GM12872 (cell line): ENCODE measurements at regions not wholly inside any gene's neighbourhood (a gene's known extent, or its start where the extent isn't known, plus 50 kb on each side); places are given as distances from the start of the nearest gene placed in this dataset.

Experiments
- TF ChIP-seq, protein P1 (sequence below): IDR thresholded peaks from 3 replicates; pipeline ENCODE4 v1.5.1; 2011; ENCODE audit warnings: low read depth, mild to moderate bottlenecking, low read length, moderate library complexity; ENCODE audit not compliant: insufficient read depth

GRCh38 chr2:190742431-190742830, 93.5 kb downstream of the NAB1 start:
- TF ChIP-seq, protein P1, sequence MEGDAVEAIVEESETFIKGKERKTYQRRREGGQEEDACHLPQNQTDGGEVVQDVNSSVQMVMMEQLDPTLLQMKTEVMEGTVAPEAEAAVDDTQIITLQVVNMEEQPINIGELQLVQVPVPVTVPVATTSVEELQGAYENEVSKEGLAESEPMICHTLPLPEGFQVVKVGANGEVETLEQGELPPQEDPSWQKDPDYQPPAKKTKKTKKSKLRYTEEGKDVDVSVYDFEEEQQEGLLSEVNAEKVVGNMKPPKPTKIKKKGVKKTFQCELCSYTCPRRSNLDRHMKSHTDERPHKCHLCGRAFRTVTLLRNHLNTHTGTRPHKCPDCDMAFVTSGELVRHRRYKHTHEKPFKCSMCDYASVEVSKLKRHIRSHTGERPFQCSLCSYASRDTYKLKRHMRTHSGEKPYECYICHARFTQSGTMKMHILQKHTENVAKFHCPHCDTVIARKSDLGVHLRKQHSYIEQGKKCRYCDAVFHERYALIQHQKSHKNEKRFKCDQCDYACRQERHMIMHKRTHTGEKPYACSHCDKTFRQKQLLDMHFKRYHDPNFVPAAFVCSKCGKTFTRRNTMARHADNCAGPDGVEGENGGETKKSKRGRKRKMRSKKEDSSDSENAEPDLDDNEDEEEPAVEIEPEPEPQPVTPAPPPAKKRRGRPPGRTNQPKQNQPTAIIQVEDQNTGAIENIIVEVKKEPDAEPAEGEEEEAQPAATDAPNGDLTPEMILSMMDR: no peak

- TF ChIP-seq, protein P1: no peak
These were observed 95.2 kb downstream of the NAB1 start for GRCh38 chr2:190744041-190744440.

- TF ChIP-seq, protein P1: no peak
These were observed 98.3 kb downstream of the NAB1 start for GRCh38 chr2:190746971-190747761.

DNA sequence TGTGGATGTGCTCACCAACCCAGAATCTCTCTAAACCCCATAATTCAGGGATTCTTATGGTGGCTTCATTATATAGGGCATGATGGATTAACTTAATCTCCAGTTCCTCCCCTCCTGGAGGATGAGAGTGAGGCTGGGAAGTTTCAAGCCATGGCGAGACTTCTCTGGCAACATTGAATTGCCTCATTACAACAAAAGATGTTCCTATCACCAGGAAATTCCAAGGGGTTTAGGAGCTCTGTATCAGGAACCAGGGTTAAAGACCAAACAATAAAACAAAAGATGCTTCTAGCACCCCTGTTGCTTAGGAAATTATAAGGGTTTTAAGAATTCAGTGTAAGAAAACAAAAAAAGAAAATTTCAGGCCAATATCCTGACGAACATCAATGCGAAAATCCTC, 100.1 kb downstream of the NAB1 start:
- TF ChIP-seq, protein P1: no peak

- TF ChIP-seq, protein P1: no peak
These were observed 107.0 kb downstream of the NAB1 start for GRCh38 chr2:190755772-190756415.

DNA sequence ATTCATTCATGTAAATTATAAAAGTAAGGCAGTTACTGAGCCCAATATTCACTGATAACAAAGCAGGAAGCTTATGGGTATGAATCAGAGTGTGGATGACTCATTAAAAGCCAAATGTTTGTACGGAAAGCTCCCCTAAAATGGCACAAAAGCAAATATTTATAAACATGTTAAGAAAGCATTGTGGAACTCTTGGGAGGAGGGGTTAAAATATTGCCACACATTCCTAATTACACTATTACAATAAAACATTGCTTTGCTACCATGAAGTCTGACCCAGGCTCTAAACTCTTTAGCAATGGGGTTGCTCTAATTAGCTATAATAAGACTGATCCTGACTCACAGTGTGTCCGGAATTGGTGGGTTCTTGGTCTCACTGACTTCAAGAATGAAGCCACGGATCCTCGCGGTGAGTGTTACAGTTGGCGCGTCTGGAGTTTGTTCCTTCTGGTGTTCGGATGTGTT, 110.9 kb downstream of the NAB1 start:
- TF ChIP-seq, protein P1: no peak

DNA sequence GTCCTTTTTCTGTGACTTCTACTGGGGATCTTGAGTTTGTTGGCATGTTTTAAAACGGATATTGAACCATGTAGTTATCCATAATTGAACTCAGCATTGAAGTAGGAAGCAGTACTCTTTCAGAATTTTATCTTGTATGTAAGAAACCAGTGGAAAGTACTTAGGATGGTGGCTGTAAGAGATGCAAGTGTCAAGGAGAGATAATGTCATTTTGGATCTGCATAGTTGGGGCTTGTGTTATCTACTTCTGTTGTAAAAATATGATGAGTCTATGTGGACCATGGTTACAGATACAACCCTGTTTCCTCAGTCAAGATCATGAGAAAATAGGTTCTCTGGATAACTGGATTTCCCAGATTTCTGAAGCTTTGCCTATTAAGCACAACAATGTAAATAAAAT, 113.7 kb downstream of the NAB1 start:
- TF ChIP-seq, protein P1: no peak
